CD4-positive, alpha-beta T cell treated with Interleukin-1 beta for 1 hour (primary cell): ENCODE measurements at regions not wholly inside any gene's neighbourhood (a gene's known extent, or its start where the extent isn't known, plus 50 kb on each side); places are given as distances from the start of the nearest gene placed in this dataset.
"Not testable (repeated sequence)": the region's sequence is repeated elsewhere in the genome, so short reads cannot be mapped to it uniquely, and the experiment has no call there.

Experiments
- DNase-seq, 2 donors: peaks; one replicate each; pipeline ENCODE4 v3.0.0-alpha.2; 2020 to 2022

DNA sequence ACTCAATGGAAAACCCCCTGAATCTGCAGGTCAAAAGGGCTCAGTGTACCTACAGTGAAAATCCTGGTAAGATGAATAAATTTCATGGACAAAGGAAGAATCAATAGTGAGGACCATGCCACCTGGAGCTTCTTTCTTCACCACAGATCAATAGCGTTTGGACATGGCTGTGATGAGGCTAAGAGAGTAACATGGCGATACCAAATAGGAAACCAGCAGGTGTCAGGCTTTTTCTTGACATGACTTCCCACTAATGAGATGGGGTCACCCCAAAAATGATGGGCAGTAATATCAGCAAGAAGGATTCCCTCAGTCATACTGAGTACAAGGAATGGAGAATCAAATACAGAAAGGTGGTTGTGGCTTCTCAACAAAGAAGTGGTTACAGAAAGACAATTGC, 208.5 kb upstream of the PLPPR1 start:
- DNase-seq: no peak

DNA sequence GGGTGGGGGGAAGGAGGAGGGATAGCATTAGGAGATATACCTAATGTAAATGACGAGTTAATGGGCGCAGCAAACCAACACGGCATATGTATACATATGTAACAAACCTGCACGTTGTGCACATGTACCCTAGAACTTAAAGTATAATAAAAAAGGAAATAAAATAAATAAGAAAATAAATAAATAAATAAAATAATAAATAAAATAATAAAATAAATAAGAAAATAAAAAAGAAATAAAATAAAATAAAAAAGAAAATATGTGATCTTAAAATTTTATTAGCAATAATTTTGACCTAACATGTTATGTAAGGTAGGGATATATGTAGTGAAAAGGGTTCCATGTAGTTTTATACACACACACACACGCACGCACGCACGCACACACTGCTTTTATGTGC, 195.5 kb upstream of the PLPPR1 start:
- not testable (repeated sequence) for DNase-seq

DNA sequence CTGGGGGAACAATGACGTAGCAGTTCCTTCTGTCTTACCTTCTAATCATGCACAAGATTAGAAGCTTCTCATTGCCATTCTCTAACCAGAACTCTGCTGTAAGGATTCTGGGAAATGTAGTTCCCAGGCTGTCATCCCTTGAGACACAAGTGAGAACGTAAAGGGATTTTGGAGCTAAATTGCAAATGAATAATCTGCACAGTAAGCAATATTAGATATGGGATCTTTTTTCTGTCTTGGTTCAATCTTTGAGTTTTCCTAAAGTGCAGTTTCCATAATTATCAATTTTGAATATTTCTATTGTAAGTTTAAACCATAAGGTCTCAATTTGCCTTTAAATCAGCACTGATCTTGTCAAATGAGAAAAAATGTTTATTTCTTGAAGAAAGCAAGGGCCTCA, 189.7 kb upstream of the PLPPR1 start:
- DNase-seq: no peak

DNA sequence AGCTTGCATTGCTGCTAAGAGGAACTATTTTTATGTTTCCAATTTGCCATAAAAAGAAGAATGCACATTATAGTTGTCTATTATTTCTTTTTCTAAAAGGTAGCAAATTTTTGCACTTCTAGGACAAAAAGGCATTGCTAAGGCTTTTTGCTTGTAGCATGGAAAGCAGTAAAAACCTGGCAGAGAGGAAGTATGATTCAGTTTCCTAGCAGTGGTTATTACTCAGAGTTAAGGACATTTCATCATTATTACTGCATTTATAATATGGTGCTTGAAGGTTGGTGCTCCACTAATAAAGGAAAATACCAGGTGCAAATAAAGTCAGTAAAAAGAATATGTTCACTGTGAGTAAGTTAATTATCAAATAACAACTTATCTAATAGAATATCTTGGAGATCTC, 179.8 kb upstream of the PLPPR1 start:
- DNase-seq: no peak

DNA sequence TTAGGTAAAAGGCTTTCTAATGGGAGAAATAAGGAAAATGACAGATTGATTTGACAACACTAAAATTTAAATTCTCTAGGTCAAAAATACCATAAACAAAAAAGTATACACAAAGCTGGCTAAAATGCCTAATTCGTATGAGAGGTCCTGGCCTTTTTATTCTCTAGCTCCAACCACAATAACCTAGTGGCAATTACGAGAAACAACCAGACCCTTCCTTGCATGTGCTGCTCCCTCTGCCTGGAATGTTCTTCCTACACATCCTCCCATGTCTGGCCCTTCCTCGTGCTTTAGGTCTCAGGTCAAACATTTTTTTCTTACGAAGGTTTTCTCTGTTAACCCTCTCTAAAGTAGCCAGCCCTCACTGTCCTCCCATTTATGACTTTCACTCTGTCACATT, 176.4 kb upstream of the PLPPR1 start:
- DNase-seq: no peak

- DNase-seq: no peak
Measured at GRCh38 chr9:100856238-100856637, 172.3 kb upstream of the PLPPR1 start.

DNA sequence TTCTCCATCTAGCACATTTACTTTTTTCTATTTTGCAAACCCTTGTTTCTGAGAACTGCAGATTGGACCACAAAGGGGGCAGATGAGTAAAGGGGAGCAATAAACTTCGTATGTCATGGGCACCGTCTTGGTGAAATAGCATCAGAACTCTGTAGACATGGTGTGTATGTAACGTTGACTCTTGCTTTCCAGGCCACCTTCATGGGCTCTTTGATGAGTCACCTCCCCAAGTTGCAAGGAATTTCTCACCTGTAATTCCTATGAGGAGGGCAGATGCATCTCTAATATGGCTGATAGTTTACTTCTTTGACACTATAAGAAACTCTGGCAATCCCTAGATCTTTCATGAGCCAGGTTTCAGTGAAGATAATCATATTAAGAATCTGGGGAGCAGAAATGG, 163.4 kb upstream of the PLPPR1 start:
- DNase-seq: no peak

- DNase-seq: no peak
Measured at GRCh38 chr9:100865648-100866047, 162.9 kb upstream of the PLPPR1 start.

- DNase-seq: no peak
Measured at GRCh38 chr9:100869326-100869725, 159.2 kb upstream of the PLPPR1 start.

GRCh38 chr9:100879884-100880283, 148.6 kb upstream of the PLPPR1 start:
- no peak for DNase-seq

DNA sequence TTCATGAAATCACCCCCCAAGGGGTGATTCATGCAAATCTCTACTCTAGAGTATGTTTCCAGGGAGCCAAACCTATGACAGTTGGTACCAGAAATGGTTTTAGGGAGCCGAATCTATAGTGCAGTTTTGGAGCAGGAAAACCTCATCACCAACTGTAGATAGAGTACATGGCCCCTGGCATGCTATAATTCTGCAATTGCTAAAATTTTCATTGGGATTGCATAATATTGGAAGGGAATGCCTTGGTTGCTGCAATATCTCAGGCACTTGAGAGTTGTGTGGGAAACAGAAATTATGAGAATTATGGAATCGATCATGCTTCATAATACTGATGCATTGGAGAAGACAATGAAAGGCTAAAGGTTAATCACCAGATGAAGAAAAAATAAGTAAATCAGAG, 148.2 kb upstream of the PLPPR1 start:
- no peak for DNase-seq

GRCh38 chr9:100884518-100884917, 144.0 kb upstream of the PLPPR1 start:
- DNase-seq: no peak

GRCh38 chr9:100890321-100890720, 138.2 kb upstream of the PLPPR1 start:
- no peak for DNase-seq

DNA sequence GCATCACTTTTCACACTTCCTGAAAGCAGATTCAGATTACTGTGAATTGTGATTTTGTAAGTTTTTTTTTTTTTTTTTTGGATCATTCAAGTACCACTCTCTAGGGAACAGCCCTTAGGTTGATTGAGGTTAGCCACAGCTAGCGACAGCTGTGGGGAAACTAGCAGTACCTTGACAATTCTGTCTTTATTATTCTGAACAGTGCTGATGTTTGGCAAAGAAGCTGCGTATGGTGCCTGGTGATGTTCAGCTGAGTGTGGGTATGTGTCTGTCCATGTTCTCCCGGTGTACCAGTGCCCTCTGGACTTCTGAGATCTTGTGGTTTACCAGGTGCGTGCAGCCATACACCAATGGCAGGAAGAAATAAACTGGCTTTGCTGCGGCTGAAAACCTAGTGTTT, 117.3 kb upstream of the PLPPR1 start:
- DNase-seq: no peak

DNA sequence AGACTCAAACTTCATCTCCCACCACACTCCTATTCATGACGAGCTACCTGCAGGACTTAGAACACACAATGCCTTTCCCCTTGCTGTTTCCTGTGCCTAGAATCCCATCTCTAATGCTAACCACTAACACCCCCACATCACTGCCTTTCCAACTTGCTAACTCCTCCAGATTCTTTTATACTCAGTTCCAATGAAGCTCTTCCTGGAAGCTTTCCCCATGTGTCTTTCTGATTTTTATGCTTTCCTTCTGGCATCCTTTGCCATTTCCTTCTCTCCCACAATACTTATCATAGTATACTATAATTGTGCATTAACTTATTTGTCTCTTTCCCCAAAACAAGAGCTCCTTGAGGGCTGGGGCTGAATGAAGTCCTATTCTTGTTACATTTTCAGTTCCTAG, 115.3 kb upstream of the PLPPR1 start:
- DNase-seq: no peak

DNA sequence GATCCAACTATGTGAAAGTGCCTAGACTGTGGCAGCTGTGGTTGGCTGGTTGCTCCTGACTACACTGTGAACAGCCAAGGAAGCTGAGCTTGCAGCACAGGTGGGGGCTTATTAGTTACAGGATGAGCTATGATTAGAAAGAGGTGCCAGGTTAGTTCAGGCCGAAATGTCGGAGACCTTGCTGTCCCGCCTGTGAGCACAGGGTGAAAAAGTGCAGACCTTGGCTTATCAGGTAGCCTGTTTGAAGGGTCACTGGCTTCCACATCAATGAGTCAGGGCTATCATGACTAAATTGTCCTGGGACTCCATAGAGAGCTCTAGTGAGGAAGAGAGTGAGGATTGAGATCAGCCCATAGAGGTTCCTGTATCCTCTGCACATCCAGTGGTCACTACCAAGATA, 114.3 kb upstream of the PLPPR1 start:
- DNase-seq: no peak

- no peak for DNase-seq
Measured at GRCh38 chr9:100919506-100919905, 109.0 kb upstream of the PLPPR1 start.

DNA sequence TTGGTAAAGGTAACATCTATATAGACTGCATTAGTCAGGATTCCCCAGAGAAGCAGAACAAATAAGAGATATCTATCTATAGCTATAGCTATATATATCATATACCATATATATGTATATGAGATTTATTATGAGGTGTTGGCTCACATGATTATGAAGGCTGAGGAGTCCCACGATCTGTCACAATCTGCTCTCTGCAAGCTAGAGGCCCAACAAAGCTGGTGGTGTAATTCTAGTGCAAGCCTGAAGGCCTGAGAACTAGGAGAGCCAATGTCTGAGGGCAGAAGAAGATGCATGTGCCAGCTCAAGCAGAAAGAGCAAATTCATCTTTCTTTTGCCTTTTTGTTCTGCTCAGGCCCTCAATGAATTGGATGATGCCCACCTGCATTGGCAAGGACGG, 102.2 kb upstream of the PLPPR1 start:
- DNase-seq: no peak

- no peak for DNase-seq
Measured at GRCh38 chr9:100927763-100928162, 100.8 kb upstream of the PLPPR1 start.

DNA sequence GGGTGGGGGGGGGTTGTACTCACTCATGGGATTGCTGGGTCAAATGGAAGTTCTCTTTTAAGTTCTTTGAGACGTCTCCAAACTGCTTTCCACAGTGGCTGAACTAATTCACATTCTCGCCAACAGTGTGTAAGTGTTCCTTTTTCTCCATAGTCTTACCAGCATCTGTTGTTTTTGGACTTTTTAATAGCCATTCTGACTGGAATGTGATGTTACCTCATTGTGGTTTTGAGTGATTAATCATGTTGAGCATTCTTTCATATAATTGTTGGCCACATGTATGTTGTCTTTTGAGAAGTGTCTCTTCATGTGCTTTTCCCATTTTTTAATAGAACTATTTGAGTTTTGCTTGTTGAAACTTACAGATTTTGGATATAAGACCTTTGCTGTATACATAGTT, 94.9 kb upstream of the PLPPR1 start:
- no peak for DNase-seq

DNA sequence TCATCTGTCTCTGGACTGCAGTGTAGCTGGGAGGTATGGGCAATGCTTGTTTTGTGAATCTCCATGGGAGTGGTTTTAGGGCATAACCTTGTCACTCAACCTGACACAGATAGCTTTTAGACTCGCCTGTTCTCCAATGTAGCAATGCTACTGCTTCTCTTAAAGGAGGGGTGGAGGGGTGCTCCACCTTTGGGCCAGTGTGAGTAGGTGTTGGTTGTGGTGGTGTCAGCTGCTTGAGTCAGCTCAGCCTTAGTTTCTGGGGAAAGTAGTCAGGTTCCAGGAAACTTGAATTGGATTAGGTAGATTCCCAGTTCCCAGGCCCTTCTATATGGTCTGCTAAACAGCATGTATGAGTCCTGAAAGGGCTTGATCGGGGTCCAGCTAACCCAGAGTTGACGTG, 91.1 kb upstream of the PLPPR1 start:
- DNase-seq: no peak

DNA sequence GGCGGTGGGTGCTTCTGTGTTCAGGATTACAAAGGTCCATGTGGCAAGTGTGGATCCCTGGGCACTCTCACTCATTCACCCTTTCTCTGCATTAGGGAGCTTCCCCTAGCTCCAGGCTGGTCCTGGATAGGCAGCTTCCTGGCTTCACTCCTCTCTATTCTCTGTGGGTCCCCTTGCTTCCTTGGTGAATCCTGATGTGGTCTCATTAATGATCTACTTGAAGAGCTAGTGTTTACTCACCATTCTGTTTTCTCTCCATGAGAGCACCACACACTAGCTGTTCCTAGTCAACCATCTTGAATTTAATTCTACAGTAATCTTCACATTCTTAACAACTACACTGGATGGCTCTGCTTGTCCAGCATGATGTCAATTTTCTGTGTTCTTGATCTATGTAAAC, 90.0 kb upstream of the PLPPR1 start:
- DNase-seq: no peak

DNA sequence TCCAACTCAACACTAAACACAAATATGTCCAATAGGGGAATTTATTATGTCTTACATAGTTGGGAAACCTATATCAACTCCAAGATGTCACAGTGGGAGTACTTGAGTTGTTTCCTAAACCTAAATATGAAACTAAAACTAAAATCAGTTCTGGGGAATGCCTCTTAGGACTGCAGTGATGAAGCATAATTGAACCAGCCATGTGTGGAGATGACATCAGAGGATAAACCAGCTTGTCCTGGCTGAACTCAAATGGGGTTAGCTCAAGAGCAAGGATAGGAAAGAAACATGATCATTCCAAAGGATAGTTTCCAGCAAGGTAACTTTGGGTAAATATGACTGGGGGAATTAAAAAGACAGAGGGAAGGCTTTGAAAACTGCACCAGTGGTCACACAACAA, 88.9 kb upstream of the PLPPR1 start:
- DNase-seq: no peak

DNA sequence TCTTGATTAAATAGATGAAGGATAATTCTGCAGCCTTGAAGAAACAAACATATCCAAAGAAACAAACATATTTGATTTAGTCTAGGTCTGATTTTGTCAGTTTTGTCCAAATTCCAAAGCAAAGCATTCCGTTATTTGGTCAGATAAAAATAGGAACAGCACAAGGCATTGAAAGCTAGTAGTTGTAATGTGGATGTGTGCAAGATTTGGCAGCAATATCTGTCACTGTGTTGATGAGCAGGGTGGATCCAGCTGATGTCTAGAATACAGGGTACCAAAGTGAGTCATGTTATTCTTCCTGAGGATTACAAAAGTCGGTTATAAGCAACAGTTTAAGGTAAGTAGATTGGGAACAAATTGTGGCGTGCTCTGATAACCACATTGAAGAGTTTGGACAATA, 69.3 kb upstream of the PLPPR1 start:
- DNase-seq: no peak
